ENCODE measurements at regions not wholly inside any gene's neighbourhood (a gene's known extent, or its start where the extent isn't known, plus 50 kb on each side); places are given as distances from the start of the nearest gene placed in this dataset.

DNA sequence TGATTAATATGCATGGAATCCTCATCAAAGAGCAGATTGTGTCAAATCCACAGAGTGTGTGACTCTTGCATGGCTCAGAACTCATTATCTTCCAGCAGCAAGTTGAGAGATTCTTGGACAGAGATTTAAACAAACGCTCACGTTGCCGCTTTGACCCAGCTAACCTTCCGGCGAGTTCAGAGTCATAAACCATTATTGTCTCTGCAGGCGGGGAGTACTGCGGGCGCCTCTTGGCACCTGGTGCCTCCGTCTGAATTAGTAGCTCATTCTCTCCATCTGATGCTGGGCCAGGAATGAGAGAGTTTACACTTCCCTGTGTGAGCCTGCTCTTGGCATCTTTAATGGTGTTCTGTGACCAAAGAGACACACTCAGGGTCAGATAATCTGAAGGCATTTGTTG lies 138.6 kb upstream of the WSCD1 start:
- Histone ChIP-seq H2AFZ (ENCODE audit: low read depth, low read length) (no peak overlapping the region), H3K9ac (ENCODE audit: low read length) (no peak overlapping the region), H3K36me3 (replicated peaks; ENCODE audit: low read depth, low read length) (no peaks in the 10 kb centered on the region), H3K4me2 (ENCODE audit: low read length) (no peak overlapping the region), H3K4me3 (ENCODE audit: low read length) (no peak overlapping the region), H3K27me3 (ENCODE audit: low read depth, low read length) (no peaks in the 10 kb centered on the region), H3K4me1 (ENCODE audit: low read length) (no peaks in the 10 kb centered on the region), H4K20me1 (ENCODE audit: insufficient read depth, low read length) (no peaks in the 10 kb centered on the region), H3K79me2 (ENCODE audit: low read length) (no peaks in the 10 kb centered on the region), H3K9me3 (ENCODE audit: insufficient read depth, low read length) (no peaks in the 10 kb centered on the region), H3K27ac (ENCODE audit: low read length) (no peak overlapping the region)
- TF ChIP-seq EZH2phosphoT487 (IDR thresholded peaks at IDR 0.05; ENCODE audit: low read depth), result no peak
- TF ChIP-seq, protein P1, sequence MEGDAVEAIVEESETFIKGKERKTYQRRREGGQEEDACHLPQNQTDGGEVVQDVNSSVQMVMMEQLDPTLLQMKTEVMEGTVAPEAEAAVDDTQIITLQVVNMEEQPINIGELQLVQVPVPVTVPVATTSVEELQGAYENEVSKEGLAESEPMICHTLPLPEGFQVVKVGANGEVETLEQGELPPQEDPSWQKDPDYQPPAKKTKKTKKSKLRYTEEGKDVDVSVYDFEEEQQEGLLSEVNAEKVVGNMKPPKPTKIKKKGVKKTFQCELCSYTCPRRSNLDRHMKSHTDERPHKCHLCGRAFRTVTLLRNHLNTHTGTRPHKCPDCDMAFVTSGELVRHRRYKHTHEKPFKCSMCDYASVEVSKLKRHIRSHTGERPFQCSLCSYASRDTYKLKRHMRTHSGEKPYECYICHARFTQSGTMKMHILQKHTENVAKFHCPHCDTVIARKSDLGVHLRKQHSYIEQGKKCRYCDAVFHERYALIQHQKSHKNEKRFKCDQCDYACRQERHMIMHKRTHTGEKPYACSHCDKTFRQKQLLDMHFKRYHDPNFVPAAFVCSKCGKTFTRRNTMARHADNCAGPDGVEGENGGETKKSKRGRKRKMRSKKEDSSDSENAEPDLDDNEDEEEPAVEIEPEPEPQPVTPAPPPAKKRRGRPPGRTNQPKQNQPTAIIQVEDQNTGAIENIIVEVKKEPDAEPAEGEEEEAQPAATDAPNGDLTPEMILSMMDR (IDR thresholded peaks at IDR 0.05; ENCODE audit: low read depth, low read length), result no peak

DNA sequence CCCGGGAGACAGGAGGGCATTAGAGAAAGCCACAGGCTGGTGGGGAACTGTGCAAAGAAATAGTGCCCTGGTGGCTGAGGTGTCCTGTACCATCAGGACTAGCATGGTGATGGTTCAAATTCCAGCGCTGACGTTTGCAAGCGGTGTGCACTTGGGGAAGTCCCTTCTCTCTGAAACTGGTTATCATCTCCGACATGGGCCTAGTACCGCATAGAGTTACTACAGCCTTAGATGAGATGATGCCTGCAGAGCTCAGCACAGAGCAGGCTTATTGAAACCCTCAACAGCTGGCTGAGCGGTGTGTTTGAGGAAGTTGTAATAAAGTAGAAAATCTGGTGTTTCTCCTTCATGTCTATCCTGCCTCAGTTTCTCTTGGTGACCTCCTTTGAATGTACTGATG lies 136.7 kb upstream of the WSCD1 start:
- Histone ChIP-seq H3K36me3 (replicated peaks; ENCODE audit: low read depth, low read length) (no peaks in the 10 kb centered on the region), H3K4me3 (ENCODE audit: low read length) (no peak overlapping the region), H3K4me2 (ENCODE audit: low read length) (no peak overlapping the region), H3K9me3 (ENCODE audit: insufficient read depth, low read length) (no peaks in the 10 kb centered on the region), H3K9ac (ENCODE audit: low read length) (no peak overlapping the region), H3K27me3 (ENCODE audit: low read depth, low read length) (no peaks in the 10 kb centered on the region), H4K20me1 (ENCODE audit: insufficient read depth, low read length) (no peaks in the 10 kb centered on the region), H2AFZ (ENCODE audit: low read depth, low read length) (no peak overlapping the region), H3K27ac (ENCODE audit: low read length) (no peak overlapping the region), H3K79me2 (ENCODE audit: low read length) (no peaks in the 10 kb centered on the region), H3K4me1 (ENCODE audit: low read length) (no peaks in the 10 kb centered on the region)
- TF ChIP-seq EZH2phosphoT487 (IDR thresholded peaks at IDR 0.05; ENCODE audit: low read depth), result no peak
- TF ChIP-seq, protein P1 (IDR thresholded peaks at IDR 0.05; ENCODE audit: low read depth, low read length), result no peak

DNA sequence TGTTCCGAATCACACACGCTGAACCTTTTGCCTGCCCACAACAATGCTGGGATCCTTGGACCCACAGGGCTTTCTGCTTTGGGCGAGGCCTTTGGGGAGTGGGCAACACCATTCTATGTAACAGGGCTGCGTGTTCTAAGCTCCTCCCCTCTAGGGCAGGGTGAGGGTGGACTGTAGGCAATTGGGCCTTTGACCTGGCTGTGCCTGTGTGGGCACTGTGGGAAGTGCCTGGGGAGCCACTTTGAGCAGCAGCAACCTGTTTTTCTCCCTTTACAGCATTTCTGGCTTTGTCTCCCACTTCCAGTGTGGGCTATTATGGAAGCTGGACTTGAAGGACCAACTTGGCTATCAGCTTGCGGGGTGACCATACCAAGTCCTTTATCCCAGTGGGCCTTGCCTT lies 128.9 kb upstream of the WSCD1 start:
- Histone ChIP-seq H3K4me2 (ENCODE audit: low read length) (no peak overlapping the region), H3K4me1 (ENCODE audit: low read length) (no peaks in the 10 kb centered on the region), H3K79me2 (ENCODE audit: low read length) (no peaks in the 10 kb centered on the region), H3K9me3 (ENCODE audit: insufficient read depth, low read length) (no peaks in the 10 kb centered on the region), H3K4me3 (ENCODE audit: low read length) (no peak overlapping the region), H3K27me3 (ENCODE audit: low read depth, low read length) (no peaks in the 10 kb centered on the region), H3K27ac (ENCODE audit: low read length) (no peak overlapping the region), H2AFZ (ENCODE audit: low read depth, low read length) (no peak overlapping the region), H3K36me3 (replicated peaks; ENCODE audit: low read depth, low read length) (no peaks in the 10 kb centered on the region), H3K9ac (ENCODE audit: low read length) (no peak overlapping the region), H4K20me1 (ENCODE audit: insufficient read depth, low read length) (no peaks in the 10 kb centered on the region)
- TF ChIP-seq, protein P1 (IDR thresholded peaks at IDR 0.05; ENCODE audit: low read depth, low read length), result no peak
- no peak for TF ChIP-seq EZH2phosphoT487 (IDR thresholded peaks at IDR 0.05; ENCODE audit: low read depth)

DNA sequence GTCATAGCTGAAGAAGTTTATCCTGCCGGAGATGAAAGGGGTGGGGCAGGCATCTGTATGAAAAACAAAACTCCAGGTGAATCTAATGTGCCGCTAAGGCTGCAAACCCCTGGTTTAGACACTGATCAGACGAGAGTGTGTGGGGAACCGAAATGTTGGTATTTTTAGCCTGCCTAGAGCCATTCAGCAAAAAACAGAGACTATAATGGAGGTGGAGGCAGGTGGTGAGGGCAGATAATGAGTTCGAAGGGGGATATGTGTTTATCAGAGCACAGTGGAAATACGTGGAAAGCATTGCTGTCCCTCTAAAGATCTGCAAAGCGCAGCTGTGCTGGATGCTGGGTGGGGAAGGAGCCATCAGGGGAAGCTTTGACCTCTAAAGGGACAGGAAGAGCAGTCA lies 127.5 kb upstream of the WSCD1 start:
- Histone ChIP-seq H3K79me2 (ENCODE audit: low read length) (no peaks in the 10 kb centered on the region), H4K20me1 (ENCODE audit: insufficient read depth, low read length) (no peaks in the 10 kb centered on the region), H3K9me3 (ENCODE audit: insufficient read depth, low read length) (no peaks in the 10 kb centered on the region), H3K36me3 (replicated peaks; ENCODE audit: low read depth, low read length) (no peaks in the 10 kb centered on the region), H3K4me1 (ENCODE audit: low read length) (no peaks in the 10 kb centered on the region), H3K27me3 (ENCODE audit: low read depth, low read length) (no peaks in the 10 kb centered on the region), H3K27ac (ENCODE audit: low read length) (no peak overlapping the region), H3K9ac (ENCODE audit: low read length) (no peak overlapping the region), H3K4me3 (ENCODE audit: low read length) (no peak overlapping the region), H3K4me2 (ENCODE audit: low read length) (peak overlapping the region; percentile 26), H2AFZ (ENCODE audit: low read depth, low read length) (no peak overlapping the region)
- TF ChIP-seq EZH2phosphoT487 (IDR thresholded peaks at IDR 0.05; ENCODE audit: low read depth), result no peak
- TF ChIP-seq, protein P1 (IDR thresholded peaks at IDR 0.05; ENCODE audit: low read depth, low read length), result no peak
